DND-41 (cell line): ENCODE measurements at regions not wholly inside any gene's neighbourhood (a gene's known extent, or its start where the extent isn't known, plus 50 kb on each side); places are given as distances from the start of the nearest gene placed in this dataset.

Experiments
- EZH2 ChIP-seq: IDR thresholded peaks from 3 replicates; pipeline ENCODE4 v1.6.1; 2012; ENCODE audit warnings: borderline replicate concordance, low read depth, mild to moderate bottlenecking, moderate library complexity, low read length, inconsistent platforms; ENCODE audit not compliant: severe bottlenecking
- TF ChIP-seq, protein P1 (sequence below): IDR thresholded peaks from 2 replicates; pipeline ENCODE4 v1.5.1; 2012; ENCODE audit warnings: borderline replicate concordance, low read length, moderate library complexity, mild to moderate bottlenecking; ENCODE audit not compliant: poor library complexity, severe bottlenecking; ENCODE audit errors: extremely low read depth

- TF ChIP-seq, protein P1, sequence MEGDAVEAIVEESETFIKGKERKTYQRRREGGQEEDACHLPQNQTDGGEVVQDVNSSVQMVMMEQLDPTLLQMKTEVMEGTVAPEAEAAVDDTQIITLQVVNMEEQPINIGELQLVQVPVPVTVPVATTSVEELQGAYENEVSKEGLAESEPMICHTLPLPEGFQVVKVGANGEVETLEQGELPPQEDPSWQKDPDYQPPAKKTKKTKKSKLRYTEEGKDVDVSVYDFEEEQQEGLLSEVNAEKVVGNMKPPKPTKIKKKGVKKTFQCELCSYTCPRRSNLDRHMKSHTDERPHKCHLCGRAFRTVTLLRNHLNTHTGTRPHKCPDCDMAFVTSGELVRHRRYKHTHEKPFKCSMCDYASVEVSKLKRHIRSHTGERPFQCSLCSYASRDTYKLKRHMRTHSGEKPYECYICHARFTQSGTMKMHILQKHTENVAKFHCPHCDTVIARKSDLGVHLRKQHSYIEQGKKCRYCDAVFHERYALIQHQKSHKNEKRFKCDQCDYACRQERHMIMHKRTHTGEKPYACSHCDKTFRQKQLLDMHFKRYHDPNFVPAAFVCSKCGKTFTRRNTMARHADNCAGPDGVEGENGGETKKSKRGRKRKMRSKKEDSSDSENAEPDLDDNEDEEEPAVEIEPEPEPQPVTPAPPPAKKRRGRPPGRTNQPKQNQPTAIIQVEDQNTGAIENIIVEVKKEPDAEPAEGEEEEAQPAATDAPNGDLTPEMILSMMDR: no peak
- TF ChIP-seq EZH2: no peak
These were observed 169.9 kb upstream of the FMR1 start for GRCh38 chrX:147741776-147742175.
